ENCODE measurements at regions not wholly inside any gene's neighbourhood (a gene's known extent, or its start where the extent isn't known, plus 50 kb on each side); places are given as distances from the start of the nearest gene placed in this dataset.

GRCh38 chr20:17859002-17859615 lies 109.5 kb downstream of the SNX5 start (continued):
- TF ChIP-seq POLR2AphosphoS5 (IDR thresholded peaks at IDR 0.05; ENCODE audit: low read depth, low read length) (peak; percentile 58), SIX1 (CRISPR knock-in tag; IDR thresholded peaks at IDR 0.05; ENCODE audit: borderline replicate concordance) (peak; percentile 94), THYN1 (CRISPR knock-in tag; IDR thresholded peaks at IDR 0.05; ENCODE audit: borderline replicate concordance, low read depth) (no peak), ZNF460 (CRISPR knock-in tag; IDR thresholded peaks at IDR 0.05; ENCODE audit: borderline replicate concordance) (peak; percentile 81; the same call in 1 of the 2 replicates), NFYC (CRISPR knock-in tag; IDR thresholded peaks at IDR 0.05) (peak; percentile 27; the same call in 1 of the 2 replicates), EP300 (IDR thresholded peaks at IDR 0.05; ENCODE audit: low read depth in 2 of 2, low read length in 2 of 2) (peak; percentile 100), EP300 (CRISPR knock-in tag; IDR thresholded peaks at IDR 0.05; ENCODE audit: borderline replicate concordance) (peak; percentile 100), KMT2A (CRISPR knock-in tag; IDR thresholded peaks at IDR 0.05) (peak; percentile 75; the same call in 1 of the 2 replicates), KLF6 (CRISPR knock-in tag; IDR thresholded peaks at IDR 0.05) (peak; percentile 94), ZNF354B (CRISPR knock-in tag; IDR thresholded peaks at IDR 0.05) (0 out of 2 replicates have a peak, but pooled peaks have one; percentile 45), ZNF580 (CRISPR knock-in tag; IDR thresholded peaks at IDR 0.05; ENCODE audit: borderline replicate concordance, low read depth) (peak; percentile 100), PLSCR1 (CRISPR knock-in tag; IDR thresholded peaks at IDR 0.05; ENCODE audit: borderline replicate concordance) (no peak), CHCHD3 (CRISPR knock-in tag; IDR thresholded peaks at IDR 0.05) (peak; percentile 74; the same call in 1 of the 2 replicates), CENPT (CRISPR knock-in tag; IDR thresholded peaks at IDR 0.05; ENCODE audit: low read depth) (no peak; the same call in 1 of the 2 replicates), KDM4B (CRISPR knock-in tag; IDR thresholded peaks at IDR 0.05) (peak; percentile 100), ZSCAN20 (CRISPR knock-in tag; IDR thresholded peaks at IDR 0.05; ENCODE audit: borderline replicate concordance) (peak; percentile 91), ZNF230 (CRISPR knock-in tag; IDR thresholded peaks at IDR 0.05) (peak; percentile 82; the same call in 1 of the 2 replicates), EEA1 (CRISPR knock-in tag; IDR thresholded peaks at IDR 0.05; ENCODE audit: borderline replicate concordance) (no peak), MED1 (CRISPR knock-in tag; IDR thresholded peaks at IDR 0.05) (peak; percentile 100), FOXO4 (CRISPR knock-in tag; conservative IDR thresholded peaks at IDR 0.05) (no peak), BCL3 (CRISPR knock-in tag; IDR thresholded peaks at IDR 0.05) (peak; percentile 96), MYC (CRISPR knock-in tag; IDR thresholded peaks at IDR 0.05; ENCODE audit: borderline replicate concordance) (peak; percentile 99), TEF (CRISPR knock-in tag; IDR thresholded peaks at IDR 0.05) (0 out of 2 replicates have a peak, but pooled peaks have one; percentile 41), STAT5B (CRISPR knock-in tag; IDR thresholded peaks at IDR 0.05) (peak; percentile 96), MAZ (IDR thresholded peaks at IDR 0.05; ENCODE audit: borderline replicate concordance, low read depth, low read length) (peak; percentile 82; the same call in 1 of the 2 replicates), MAZ (CRISPR knock-in tag; IDR thresholded peaks at IDR 0.05; ENCODE audit: low read depth) (peak; percentile 98)

All from HepG2 (cell line).